HEK293 (cell line): ENCODE measurements at regions not wholly inside any gene's neighbourhood (a gene's known extent, or its start where the extent isn't known, plus 50 kb on each side); places are given as distances from the start of the nearest gene placed in this dataset.

Experiments
- ZNF600 ChIP-seq: fragments of 450-650 bp; formaldehyde crosslinking; IDR thresholded peaks from 2 replicates; pipeline ENCODE4 v1.5.1; 2016; ENCODE audit warnings: missing biosample characterization, missing genetic modification characterization
- TF ChIP-seq, protein P1 (sequence below): fragments of 450-650 bp; formaldehyde crosslinking; IDR thresholded peaks from 2 replicates; pipeline ENCODE4 v1.5.1; 2017; ENCODE audit warnings: missing biosample characterization, missing genetic modification characterization

DNA sequence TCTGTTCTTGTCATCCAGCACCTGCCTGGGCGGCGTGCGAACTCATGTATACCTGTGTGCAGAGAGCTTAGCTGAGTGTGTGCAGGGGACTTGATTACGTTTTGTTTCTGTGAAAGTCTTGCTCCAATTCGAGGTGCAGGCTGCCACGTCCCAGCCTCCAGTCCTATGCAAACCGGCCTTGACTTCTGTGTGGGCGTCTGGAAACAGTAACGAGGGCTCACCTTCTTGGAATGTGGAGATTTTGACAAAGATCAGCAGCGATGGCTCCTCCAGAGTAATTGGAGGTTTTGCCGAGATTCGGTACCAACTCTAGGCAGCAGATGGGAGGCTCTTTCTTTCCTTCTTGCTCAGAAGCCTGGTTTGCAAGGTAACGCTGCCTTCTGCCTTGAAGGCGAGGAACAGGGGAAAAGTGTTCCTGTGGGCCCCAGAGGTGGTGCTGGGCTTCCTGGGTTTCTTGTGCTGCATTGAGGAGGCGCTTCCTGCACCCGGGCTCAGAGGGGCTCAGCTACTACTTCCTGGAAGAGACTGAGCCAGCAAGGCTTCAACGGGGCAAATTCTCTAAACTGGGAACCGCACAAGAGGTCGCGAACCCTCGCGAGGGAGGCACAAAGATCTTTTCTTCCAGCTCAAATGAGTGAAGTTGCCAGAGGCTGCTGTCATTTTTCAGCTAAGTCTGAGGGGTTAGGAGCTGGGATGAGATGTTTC lies 249.0 kb downstream of the AACS start:
- TF ChIP-seq, protein P1, sequence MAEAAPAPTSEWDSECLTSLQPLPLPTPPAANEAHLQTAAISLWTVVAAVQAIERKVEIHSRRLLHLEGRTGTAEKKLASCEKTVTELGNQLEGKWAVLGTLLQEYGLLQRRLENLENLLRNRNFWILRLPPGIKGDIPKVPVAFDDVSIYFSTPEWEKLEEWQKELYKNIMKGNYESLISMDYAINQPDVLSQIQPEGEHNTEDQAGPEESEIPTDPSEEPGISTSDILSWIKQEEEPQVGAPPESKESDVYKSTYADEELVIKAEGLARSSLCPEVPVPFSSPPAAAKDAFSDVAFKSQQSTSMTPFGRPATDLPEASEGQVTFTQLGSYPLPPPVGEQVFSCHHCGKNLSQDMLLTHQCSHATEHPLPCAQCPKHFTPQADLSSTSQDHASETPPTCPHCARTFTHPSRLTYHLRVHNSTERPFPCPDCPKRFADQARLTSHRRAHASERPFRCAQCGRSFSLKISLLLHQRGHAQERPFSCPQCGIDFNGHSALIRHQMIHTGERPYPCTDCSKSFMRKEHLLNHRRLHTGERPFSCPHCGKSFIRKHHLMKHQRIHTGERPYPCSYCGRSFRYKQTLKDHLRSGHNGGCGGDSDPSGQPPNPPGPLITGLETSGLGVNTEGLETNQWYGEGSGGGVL (tag by site-specific recombination) = no peak
- TF ChIP-seq ZNF600 (tag by site-specific recombination) = no peak
